ENCODE measurements at regions not wholly inside any gene's neighbourhood (a gene's known extent, or its start where the extent isn't known, plus 50 kb on each side); places are given as distances from the start of the nearest gene placed in this dataset.

DNA sequence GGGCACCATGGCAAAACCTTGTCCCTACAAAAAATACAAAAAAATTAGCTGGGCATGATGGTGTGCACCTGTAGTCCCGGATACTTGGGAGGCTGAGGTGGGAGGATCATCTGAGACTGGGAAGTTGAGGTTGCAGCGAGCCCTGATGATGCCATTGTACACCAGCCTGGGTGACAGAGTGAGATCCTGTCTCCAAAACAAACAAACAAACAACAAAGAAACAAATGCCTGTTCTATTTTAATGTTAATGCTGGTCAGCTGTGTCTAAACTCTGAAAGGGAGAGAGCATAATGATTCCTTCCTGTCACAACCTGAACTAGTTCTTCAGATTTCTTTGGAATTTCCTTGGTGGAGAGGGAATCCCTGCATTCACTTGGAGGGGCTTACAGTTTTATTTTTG lies 413.0 kb upstream of the TBL1XR1 start:
- no peak overlapping the region for H2BK5ac ChIP-seq (ENCODE audit: low read depth, low read length, poor library complexity)
- no peak overlapping the region for H4K91ac ChIP-seq (ENCODE audit: low read depth, low read length)
- no peak overlapping the region for H4K8ac ChIP-seq (ENCODE audit: low read depth, low read length)
- H3K14ac ChIP-seq (ENCODE audit: low read length): no peak overlapping the region
- peaks cover 2% of the 10 kb centered on the region for H3K79me1 ChIP-seq (ENCODE audit: low read length)
- H3K27me3 ChIP-seq (ENCODE audit: insufficient read depth, low read length): no peaks in the 10 kb centered on the region
- DNase-seq: no peak
- H3K9me3 ChIP-seq (ENCODE audit: insufficient read depth, low read depth, low read length): no peaks in the 10 kb centered on the region
- no peak overlapping the region for H3K4ac ChIP-seq (ENCODE audit: low read depth, low read length)
- no peaks in the 10 kb centered on the region for H3K79me2 ChIP-seq (ENCODE audit: control insufficient read depth, insufficient read depth, low read length, poor library complexity)
- H2AK5ac ChIP-seq (ENCODE audit: low read length): no peak overlapping the region
- no peaks in the 10 kb centered on the region for H3K36me3 ChIP-seq (ENCODE audit: control insufficient read depth in 1 of 2, insufficient read depth in 2 of 2, low read length in 2 of 2)
- no peak overlapping the region for H2AFZ ChIP-seq (ENCODE audit: insufficient read depth, low read length, poor library complexity)
- no peak overlapping the region for H3K9ac ChIP-seq (ENCODE audit: low read length)
- peaks cover 2 to 3% of the 10 kb centered on the region in 2 experiments for H3K4me1 ChIP-seq (ENCODE audit: control insufficient read depth in 1 of 2, insufficient read depth in 2 of 2, low read length in 2 of 2)
- no peak overlapping the region for H2BK120ac ChIP-seq (ENCODE audit: insufficient read depth, low read length, poor library complexity)
- no peak overlapping the region for H4K12ac ChIP-seq (ENCODE audit: low read depth, low read length)
- H3K4me3 ChIP-seq (ENCODE audit: low read depth, low read length): no peak overlapping the region
- no peak overlapping the region for H3K27ac ChIP-seq (ENCODE audit: low read depth, low read length)
- H3K23ac ChIP-seq (ENCODE audit: low read length): no peak overlapping the region
- no peak overlapping the region for H3K4me2 ChIP-seq (ENCODE audit: low read length)
- H2BK12ac ChIP-seq (ENCODE audit: low read length): no peak overlapping the region
- no peak overlapping the region for H3K18ac ChIP-seq (ENCODE audit: low read length)
- WGBS (ENCODE audit: extremely low coverage, insufficient coverage, insufficient read length): no CpG with 5 or more reads among the region's 2 CpGs

DNA sequence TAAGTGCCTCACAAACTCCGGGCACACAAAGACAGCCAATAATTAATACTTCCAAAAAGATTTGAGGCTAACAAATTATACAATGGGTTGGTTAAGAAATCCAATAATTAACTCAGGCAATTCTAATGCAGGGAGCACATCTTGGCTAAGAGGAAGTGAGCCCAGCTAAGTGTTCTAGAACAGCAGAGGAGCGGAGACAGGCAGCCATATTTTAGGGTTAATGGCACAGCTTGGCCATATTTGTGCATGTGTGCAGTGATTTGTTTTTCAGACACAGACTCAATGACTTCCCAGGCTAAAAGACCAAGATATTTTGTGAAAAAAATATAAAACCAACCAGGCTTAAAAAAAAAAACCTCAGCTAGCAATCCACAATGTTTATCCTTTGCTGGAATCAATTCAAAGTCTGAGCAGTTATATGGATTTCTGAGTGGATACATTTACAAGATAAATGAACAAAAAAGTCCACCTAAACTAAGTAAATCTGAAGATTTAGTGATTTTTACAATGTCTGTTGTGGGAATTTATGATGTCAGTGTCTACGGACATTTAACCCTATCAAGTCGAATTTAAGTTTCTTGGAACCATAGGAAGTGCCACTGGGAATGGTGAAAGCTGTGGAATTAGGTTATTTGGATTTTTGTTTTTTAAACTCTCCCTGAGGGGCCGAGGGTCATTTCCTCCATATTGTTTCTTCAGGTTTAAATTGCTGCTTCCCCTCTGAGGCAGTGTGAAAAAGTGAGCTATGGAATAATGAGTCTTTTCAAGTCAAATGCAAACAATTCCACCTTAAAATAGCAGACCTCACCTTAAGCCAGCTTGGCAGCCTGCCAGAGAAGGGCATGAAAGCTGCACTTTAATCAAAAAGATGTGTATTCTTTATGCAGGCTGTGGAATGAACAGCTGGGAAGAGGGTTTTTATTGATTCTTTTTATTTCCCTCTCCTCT lies 413.7 kb upstream of the TBL1XR1 start:
- H3K27ac ChIP-seq (ENCODE audit: low read depth, low read length): no peak overlapping the region
- no peak overlapping the region for H3K23ac ChIP-seq (ENCODE audit: low read length)
- H3K4ac ChIP-seq (ENCODE audit: low read depth, low read length): no peak overlapping the region
- no peak overlapping the region for H3K18ac ChIP-seq (ENCODE audit: low read length)
- DNase-seq: no peak
- H4K12ac ChIP-seq (ENCODE audit: low read depth, low read length): no peak overlapping the region
- peaks cover 2 to 3% of the 10 kb centered on the region in 2 experiments for H3K4me1 ChIP-seq (ENCODE audit: control insufficient read depth in 1 of 2, insufficient read depth in 2 of 2, low read length in 2 of 2)
- no peaks in the 10 kb centered on the region for H3K27me3 ChIP-seq (ENCODE audit: insufficient read depth, low read length)
- no peaks in the 10 kb centered on the region for H3K79me2 ChIP-seq (ENCODE audit: control insufficient read depth, insufficient read depth, low read length, poor library complexity)
- H2BK12ac ChIP-seq (ENCODE audit: low read length): no peak overlapping the region
- H3K9ac ChIP-seq (ENCODE audit: low read length): no peak overlapping the region
- WGBS (ENCODE audit: extremely low coverage, insufficient coverage, insufficient read length): no CpG with 5 or more reads among the region's 5 CpGs
- no peak overlapping the region for H3K4me2 ChIP-seq (ENCODE audit: low read length)
- peak overlapping the region; percentile 46 for H2BK120ac ChIP-seq (ENCODE audit: insufficient read depth, low read length, poor library complexity)
- H2BK5ac ChIP-seq (ENCODE audit: low read depth, low read length, poor library complexity): no peak overlapping the region
- no peak overlapping the region for H3K14ac ChIP-seq (ENCODE audit: low read length)
- H3K79me1 ChIP-seq (ENCODE audit: low read length): peaks cover 2% of the 10 kb centered on the region
- H4K8ac ChIP-seq (ENCODE audit: low read depth, low read length): no peak overlapping the region
- no peak overlapping the region for H3K4me3 ChIP-seq (ENCODE audit: low read depth, low read length)
- no peaks in the 10 kb centered on the region for H3K36me3 ChIP-seq (ENCODE audit: control insufficient read depth in 1 of 2, insufficient read depth in 2 of 2, low read length in 2 of 2)
- H2AFZ ChIP-seq (ENCODE audit: insufficient read depth, low read length, poor library complexity): no peak overlapping the region
- H4K91ac ChIP-seq (ENCODE audit: low read depth, low read length): no peak overlapping the region
- no peak overlapping the region for H2AK5ac ChIP-seq (ENCODE audit: low read length)
- no peaks in the 10 kb centered on the region for H3K9me3 ChIP-seq (ENCODE audit: insufficient read depth, low read depth, low read length)

DNA sequence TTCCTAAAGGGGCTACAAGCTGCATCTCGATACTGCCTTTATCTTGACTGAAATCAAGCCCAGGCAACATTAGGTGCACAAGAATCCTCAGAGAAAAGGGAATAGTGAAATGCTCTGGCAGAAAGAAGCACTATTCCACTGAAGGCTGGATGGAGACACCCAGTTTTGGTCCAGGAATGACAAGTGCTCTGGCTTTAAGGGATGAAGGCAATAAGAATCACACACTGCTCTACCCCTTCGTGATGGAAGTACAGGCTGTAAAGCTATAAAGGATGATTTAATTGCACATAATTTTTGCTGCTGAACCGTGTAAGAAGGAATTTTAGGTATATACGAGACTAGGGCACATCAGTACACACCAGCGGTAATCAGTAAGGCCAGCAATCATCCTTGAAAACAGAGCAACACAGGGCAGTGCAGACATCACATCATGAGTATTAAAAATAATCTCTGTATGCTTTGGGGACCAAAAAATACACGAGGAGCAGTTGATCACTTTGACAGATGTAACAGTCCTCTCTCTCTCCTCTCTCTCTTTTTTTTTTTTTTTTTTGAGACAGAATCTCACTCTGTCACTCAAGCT lies 414.6 kb upstream of the TBL1XR1 start:
- Histone ChIP-seq H4K8ac (ENCODE audit: low read depth, low read length) (no peak overlapping the region), H3K4me1 (ENCODE audit: control insufficient read depth in 1 of 2, insufficient read depth in 2 of 2, low read length in 2 of 2) (peaks cover 2 to 3% of the 10 kb centered on the region in 2 experiments), H3K27me3 (ENCODE audit: insufficient read depth, low read length) (no peaks in the 10 kb centered on the region), H3K79me2 (ENCODE audit: control insufficient read depth, insufficient read depth, low read length, poor library complexity) (no peaks in the 10 kb centered on the region), H3K23ac (ENCODE audit: low read length) (no peak overlapping the region), H3K18ac (ENCODE audit: low read length) (no peak overlapping the region), H3K79me1 (ENCODE audit: low read length) (peaks cover 2% of the 10 kb centered on the region), H4K91ac (ENCODE audit: low read depth, low read length) (no peak overlapping the region), H3K4ac (ENCODE audit: low read depth, low read length) (no peak overlapping the region), H4K12ac (ENCODE audit: low read depth, low read length) (no peak overlapping the region), H2BK5ac (ENCODE audit: low read depth, low read length, poor library complexity) (no peak overlapping the region), H2BK12ac (ENCODE audit: low read length) (no peak overlapping the region), H3K9ac (ENCODE audit: low read length) (no peak overlapping the region), H2AK5ac (ENCODE audit: low read length) (no peak overlapping the region), H3K4me3 (ENCODE audit: low read depth, low read length) (no peak overlapping the region), H2AFZ (ENCODE audit: insufficient read depth, low read length, poor library complexity) (no peak overlapping the region), H3K9me3 (ENCODE audit: insufficient read depth, low read depth, low read length) (no peaks in the 10 kb centered on the region), H3K36me3 (ENCODE audit: control insufficient read depth in 1 of 2, insufficient read depth in 2 of 2, low read length in 2 of 2) (no peaks in the 10 kb centered on the region), H3K14ac (ENCODE audit: low read length) (no peak overlapping the region), H2BK120ac (ENCODE audit: insufficient read depth, low read length, poor library complexity) (no peak overlapping the region), H3K27ac (ENCODE audit: low read depth, low read length) (no peak overlapping the region), H3K4me2 (ENCODE audit: low read length) (no peak overlapping the region)
- DNase-seq: no peak
- no CpG with 5 or more reads among the region's 6 CpGs for WGBS (ENCODE audit: extremely low coverage, insufficient coverage, insufficient read length)

DNA sequence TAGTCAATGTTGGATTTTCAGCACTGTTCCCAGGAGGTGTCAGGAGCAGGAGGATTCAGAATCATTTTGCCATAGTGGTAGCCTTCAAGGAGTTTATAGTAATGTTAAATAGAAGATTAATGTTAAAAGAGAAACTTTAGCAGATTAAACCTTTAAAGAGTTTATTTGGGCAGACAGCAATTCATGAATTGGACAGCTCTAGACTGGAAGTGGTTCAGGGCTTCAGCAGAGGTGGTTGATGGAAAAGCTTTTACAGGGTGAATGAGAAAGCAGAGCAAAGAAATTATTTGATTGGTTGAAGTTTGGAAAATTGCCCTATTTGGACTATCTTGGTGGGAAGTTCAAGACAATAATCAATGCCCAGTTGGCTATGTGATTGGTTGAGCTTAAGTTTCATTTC lies 416.6 kb upstream of the TBL1XR1 start:
- Histone ChIP-seq H3K36me3 (ENCODE audit: control insufficient read depth in 1 of 2, insufficient read depth in 2 of 2, low read length in 2 of 2) (no peaks in the 10 kb centered on the region), H3K79me1 (ENCODE audit: low read length) (peaks cover 2% of the 10 kb centered on the region), H3K27ac (ENCODE audit: low read depth, low read length) (no peak overlapping the region), H2BK120ac (ENCODE audit: insufficient read depth, low read length, poor library complexity) (no peak overlapping the region), H3K4me1 (ENCODE audit: control insufficient read depth in 1 of 2, insufficient read depth in 2 of 2, low read length in 2 of 2) (no peaks in the 10 kb centered on the region), H3K4me2 (ENCODE audit: low read length) (no peak overlapping the region), H3K9me3 (ENCODE audit: insufficient read depth, low read depth, low read length) (no peaks in the 10 kb centered on the region), H3K4me3 (ENCODE audit: low read depth, low read length) (no peak overlapping the region), H2AK5ac (ENCODE audit: low read length) (no peak overlapping the region), H4K12ac (ENCODE audit: low read depth, low read length) (no peak overlapping the region), H2AFZ (ENCODE audit: insufficient read depth, low read length, poor library complexity) (no peak overlapping the region), H2BK12ac (ENCODE audit: low read length) (no peak overlapping the region), H2BK5ac (ENCODE audit: low read depth, low read length, poor library complexity) (no peak overlapping the region), H3K23ac (ENCODE audit: low read length) (no peak overlapping the region), H3K18ac (ENCODE audit: low read length) (no peak overlapping the region), H3K4ac (ENCODE audit: low read depth, low read length) (no peak overlapping the region), H3K14ac (ENCODE audit: low read length) (no peak overlapping the region), H3K9ac (ENCODE audit: low read length) (no peak overlapping the region), H3K79me2 (ENCODE audit: control insufficient read depth, insufficient read depth, low read length, poor library complexity) (no peaks in the 10 kb centered on the region), H4K91ac (ENCODE audit: low read depth, low read length) (no peak overlapping the region), H4K8ac (ENCODE audit: low read depth, low read length) (no peak overlapping the region), H3K27me3 (ENCODE audit: insufficient read depth, low read length) (no peaks in the 10 kb centered on the region)
- DNase-seq: no peak

All from trophoblast cell (in vitro differentiated cells and primary cell).